NB4 (cell line): ENCODE measurements at regions not wholly inside any gene's neighbourhood (a gene's known extent, or its start where the extent isn't known, plus 50 kb on each side); places are given as distances from the start of the nearest gene placed in this dataset.

Experiments used
- MYC ChIP-seq: IDR thresholded peaks from 2 replicates; pipeline ENCODE4 v1.6.1; 2011; ENCODE audit warnings: low read depth, low read length
- POLR2A ChIP-seq: IDR thresholded peaks from 2 replicates; pipeline ENCODE4 v1.6.1; 2011; ENCODE audit warnings: mild to moderate bottlenecking; ENCODE audit not compliant: insufficient read length; ENCODE audit errors: extremely low read depth
- TF ChIP-seq, protein P1 (sequence below): IDR thresholded peaks from one replicate; pipeline ENCODE4 v1.5.1; 2012; ENCODE audit warnings: low read depth, low read length
- TF ChIP-seq, protein P2 (sequence below): IDR thresholded peaks from 2 replicates; pipeline ENCODE4 v1.6.1; 2011; ENCODE audit warnings: low read depth, low read length

DNA sequence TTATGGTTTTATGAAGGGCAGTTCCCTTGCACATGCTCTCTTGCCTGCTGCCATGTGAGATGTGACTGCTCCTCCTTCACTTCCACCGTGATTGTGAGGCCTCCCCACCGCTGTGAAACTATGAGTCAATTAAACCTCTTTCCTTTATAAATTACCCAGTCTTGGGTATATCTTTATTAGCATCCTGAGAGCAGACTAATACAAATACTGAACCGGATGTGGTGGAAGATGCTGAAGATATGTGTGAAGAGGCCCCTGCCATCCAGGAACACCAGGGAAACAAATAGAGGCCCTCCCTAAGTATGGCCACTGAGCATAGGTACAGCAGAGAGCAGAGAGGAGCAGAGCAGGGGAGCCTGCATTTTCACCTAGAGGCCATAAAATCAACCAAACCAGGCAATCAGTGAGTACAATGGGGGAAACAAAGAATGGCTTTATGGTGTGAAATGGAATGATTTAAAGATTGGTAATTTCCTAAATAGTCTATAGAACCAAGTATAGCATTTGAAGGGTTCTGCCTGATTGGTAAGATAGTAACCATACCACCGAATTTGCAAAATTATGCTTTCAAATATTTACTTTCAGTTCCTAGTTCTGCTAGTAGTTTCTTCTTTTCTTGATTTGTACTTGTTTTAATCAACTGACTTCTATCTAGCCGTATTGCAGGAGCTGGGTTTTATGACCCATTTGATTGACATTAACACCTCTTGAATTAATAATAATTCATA is 421.6 kb downstream of the IRX1 start:
- TF ChIP-seq, protein P1, sequence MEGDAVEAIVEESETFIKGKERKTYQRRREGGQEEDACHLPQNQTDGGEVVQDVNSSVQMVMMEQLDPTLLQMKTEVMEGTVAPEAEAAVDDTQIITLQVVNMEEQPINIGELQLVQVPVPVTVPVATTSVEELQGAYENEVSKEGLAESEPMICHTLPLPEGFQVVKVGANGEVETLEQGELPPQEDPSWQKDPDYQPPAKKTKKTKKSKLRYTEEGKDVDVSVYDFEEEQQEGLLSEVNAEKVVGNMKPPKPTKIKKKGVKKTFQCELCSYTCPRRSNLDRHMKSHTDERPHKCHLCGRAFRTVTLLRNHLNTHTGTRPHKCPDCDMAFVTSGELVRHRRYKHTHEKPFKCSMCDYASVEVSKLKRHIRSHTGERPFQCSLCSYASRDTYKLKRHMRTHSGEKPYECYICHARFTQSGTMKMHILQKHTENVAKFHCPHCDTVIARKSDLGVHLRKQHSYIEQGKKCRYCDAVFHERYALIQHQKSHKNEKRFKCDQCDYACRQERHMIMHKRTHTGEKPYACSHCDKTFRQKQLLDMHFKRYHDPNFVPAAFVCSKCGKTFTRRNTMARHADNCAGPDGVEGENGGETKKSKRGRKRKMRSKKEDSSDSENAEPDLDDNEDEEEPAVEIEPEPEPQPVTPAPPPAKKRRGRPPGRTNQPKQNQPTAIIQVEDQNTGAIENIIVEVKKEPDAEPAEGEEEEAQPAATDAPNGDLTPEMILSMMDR: no peak
- TF ChIP-seq MYC: no peak
- TF ChIP-seq, protein P2, sequence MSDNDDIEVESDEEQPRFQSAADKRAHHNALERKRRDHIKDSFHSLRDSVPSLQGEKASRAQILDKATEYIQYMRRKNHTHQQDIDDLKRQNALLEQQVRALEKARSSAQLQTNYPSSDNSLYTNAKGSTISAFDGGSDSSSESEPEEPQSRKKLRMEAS: no peak
- no peak for TF ChIP-seq POLR2A
